SU-DHL-6 (cell line): ENCODE measurements at regions not wholly inside any gene's neighbourhood (a gene's known extent, or its start where the extent isn't known, plus 50 kb on each side); places are given as distances from the start of the nearest gene placed in this dataset.
"Not testable (repeated sequence)": the region's sequence is repeated elsewhere in the genome, so short reads cannot be mapped to it uniquely, and the experiment has no call there.

Experiments used
- H2AFZ ChIP-seq: fragments of 200-600 bp; sonication (generic); 2 replicates; pipeline ENCODE4 v1.6.1; 2014; ENCODE audit warnings: low read depth, mild to moderate bottlenecking, moderate library complexity, mixed read lengths, antibody characterized with exemption, low read length; ENCODE audit not compliant: severe bottlenecking
- H3F3A ChIP-seq: fragments of 200-600 bp; shearing (Covaris generic); 2 replicates; pipeline ENCODE4 v1.6.0; 2016; ENCODE audit warnings: antibody characterized with exemption, mild to moderate bottlenecking; ENCODE audit not compliant: insufficient read depth
- H3K27ac ChIP-seq: fragments of 200-600 bp; sonication (generic); 2 replicates; pipeline ENCODE4 v1.5.1; 2016; ENCODE audit warnings: low read depth, mild to moderate bottlenecking, low read length, moderate library complexity, mixed read lengths
- H3K27me3 ChIP-seq: fragments of 200-600 bp; sonication (generic), shearing (Covaris generic); 2 replicates; pipeline ENCODE4 v1.6.0; 2014; ENCODE audit warnings: mild to moderate bottlenecking, low read length
- H3K36me3 ChIP-seq: fragments of 200-600 bp; sonication (generic); 2 replicates; pipeline ENCODE4 v1.6.1; 2014; ENCODE audit warnings: mild to moderate bottlenecking, low read length, mixed read lengths
- H3K4me2 ChIP-seq: fragments of 300-600, 200-600 bp; shearing (Covaris generic), sonication (generic); 2 replicates; pipeline ENCODE4 v1.6.0; 2014; ENCODE audit warnings: low read length, low read depth, mild to moderate bottlenecking; ENCODE audit not compliant: poor library complexity, severe bottlenecking
- H3K4me3 ChIP-seq: fragments of 200-600 bp; sonication (generic); 2 replicates; pipeline ENCODE4 v1.5.1; 2014; ENCODE audit warnings: antibody characterized with exemption, low read length, mild to moderate bottlenecking, mixed read lengths; ENCODE audit not compliant: insufficient read depth, poor library complexity, severe bottlenecking
- H3K79me2 ChIP-seq: fragments of 200-600 bp; sonication (generic); 2 replicates; pipeline ENCODE4 v1.6.1; 2014; ENCODE audit warnings: mild to moderate bottlenecking, low read length, moderate library complexity; ENCODE audit not compliant: insufficient read depth
- H3K9ac ChIP-seq: fragments of 200-600 bp; sonication (generic); 2 replicates; pipeline ENCODE4 v1.7.0; 2014; ENCODE audit warnings: mild to moderate bottlenecking, low read length
- H3K9me2 ChIP-seq: fragments of 200-600 bp; sonication (generic); replicated peaks from 2 replicates; pipeline ENCODE4 v1.6.1; 2014; ENCODE audit warnings: low read length; ENCODE audit not compliant: insufficient read depth
- H3K9me3 ChIP-seq: fragments of 200-600 bp; sonication (generic); 2 replicates; pipeline ENCODE4 v1.6.1; 2014; ENCODE audit warnings: low read length, mixed read lengths; ENCODE audit not compliant: insufficient read depth
- H4K20me1 ChIP-seq: fragments of 200-600 bp; sonication (generic); 2 replicates; pipeline ENCODE4 v1.6.1; 2014; ENCODE audit warnings: low read depth, mild to moderate bottlenecking, antibody characterized with exemption, low read length, moderate library complexity, mixed read lengths
- CTCF ChIP-seq: fragments of 200-600 bp; sonication (generic); IDR thresholded peaks from one replicate; pipeline ENCODE4 v1.5.1; 2017; ENCODE audit warnings: antibody characterized with exemption, mild to moderate bottlenecking, low read length, moderate library complexity; ENCODE audit not compliant: insufficient read depth, poor library complexity, severe bottlenecking
- EZH2phosphoT487 ChIP-seq: fragments of 200-600 bp; sonication (generic), shearing (Covaris generic); conservative IDR thresholded peaks from 2 replicates; pipeline ENCODE4 v1.6.1; 2018; ENCODE audit warnings: mild to moderate bottlenecking, antibody characterized with exemption, low read length, moderate library complexity, mixed read lengths

- Histone ChIP-seq H2AFZ (no peak overlapping the region), H3K27me3 (no peaks in the 10 kb centered on the region), H3F3A (no peaks in the 10 kb centered on the region), H3K9ac (no peak overlapping the region), H3K9me2 (no peaks in the 10 kb centered on the region), H3K36me3 (no peaks in the 10 kb centered on the region), H3K4me3 (no peak overlapping the region), H3K9me3 (no peaks in the 10 kb centered on the region; the same call in 1 of the 2 replicates), H4K20me1 (no peaks in the 10 kb centered on the region), H3K79me2 (no peaks in the 10 kb centered on the region), H3K4me2 (no peak overlapping the region), H3K27ac (no peak overlapping the region)
- TF ChIP-seq CTCF = no peak
- TF ChIP-seq EZH2phosphoT487 = no peak
These were observed 189.4 kb downstream of the HTR1B start for GRCh38 chr6:77273929-77274328.

- no peaks in the 10 kb centered on the region for H3K9me3 ChIP-seq
- no peaks in the 10 kb centered on the region for H4K20me1 ChIP-seq
- no peak overlapping the region for H3K4me3 ChIP-seq
- H3K36me3 ChIP-seq = no peaks in the 10 kb centered on the region
- TF ChIP-seq CTCF (no peak), EZH2phosphoT487 (no peak)
- no peaks in the 10 kb centered on the region for H3F3A ChIP-seq
- no peaks in the 10 kb centered on the region for H3K27me3 ChIP-seq
- no peak overlapping the region for H3K27ac ChIP-seq
- H3K9me2 ChIP-seq = no peaks in the 10 kb centered on the region
- H3K9ac ChIP-seq = no peak overlapping the region
- no peak overlapping the region for H3K4me2 ChIP-seq
- H3K79me2 ChIP-seq = no peaks in the 10 kb centered on the region
- H2AFZ ChIP-seq = no peak overlapping the region
These were observed 198.3 kb downstream of the HTR1B start for GRCh38 chr6:77264970-77265369.

GRCh38 chr6:77263003-77263402 is 200.3 kb downstream of the HTR1B start:
- TF ChIP-seq EZH2phosphoT487 (no peak), CTCF (no peak)
- no peaks in the 10 kb centered on the region for H3K27me3 ChIP-seq
- no peaks in the 10 kb centered on the region for H3K9me3 ChIP-seq
- H3F3A ChIP-seq = no peaks in the 10 kb centered on the region
- H3K36me3 ChIP-seq = no peaks in the 10 kb centered on the region
- no peak overlapping the region for H3K27ac ChIP-seq
- H3K9me2 ChIP-seq = no peaks in the 10 kb centered on the region
- no peaks in the 10 kb centered on the region for H3K79me2 ChIP-seq
- H3K4me2 ChIP-seq = no peak overlapping the region
- H3K4me3 ChIP-seq = no peak overlapping the region
- no peak overlapping the region for H3K9ac ChIP-seq
- no peaks in the 10 kb centered on the region for H4K20me1 ChIP-seq
- H2AFZ ChIP-seq = no peak overlapping the region

GRCh38 chr6:77251801-77252200 is 211.5 kb downstream of the HTR1B start:
- H3K9me3 ChIP-seq, H3K79me2 ChIP-seq, H3K4me2 ChIP-seq, H3F3A ChIP-seq, H3K27me3 ChIP-seq, H3K4me3 ChIP-seq, H3K27ac ChIP-seq, H3K9me2 ChIP-seq, H4K20me1 ChIP-seq, H3K9ac ChIP-seq, H2AFZ ChIP-seq, H3K36me3 ChIP-seq: not testable (repeated sequence)
